Body of pancreas (tissue), 4 donors: ENCODE measurements at regions not wholly inside any gene's neighbourhood (a gene's known extent, or its start where the extent isn't known, plus 50 kb on each side); places are given as distances from the start of the nearest gene placed in this dataset.

Experiments
- ATAC-seq: fragments of 150-250 bp; one replicate; pipeline ENCODE4 v1.9.1; 2016
- DNase-seq, 4 donors: peaks; one replicate each; pipeline ENCODE4 v3.0.0-alpha.2; 2019
- H3K27ac ChIP-seq, 4 donors: fragments of 200-600 bp; sonication (generic); 1 replicate in 3 of 4; 2 replicates in 1 of 4; pipeline versions ENCODE4 v1.5.1 to v1.6.1; 2016 to 2019; ENCODE audit warnings: mild to moderate bottlenecking in 1 of 4, mixed read lengths in 1 of 4, moderate library complexity in 1 of 4
- H3K27me3 ChIP-seq, 2 donors: fragments of 200-600 bp; sonication (generic); one replicate each; pipeline ENCODE4 v1.6.0; 2016; ENCODE audit warnings: mild to moderate bottlenecking in 1 of 2
- H3K36me3 ChIP-seq, 2 donors: fragments of 200-600 bp; sonication (generic); replicated peaks in 1 of 2; 2 replicates each; pipeline ENCODE4 v1.5.1; 2016; ENCODE audit warnings: low read depth in 2 of 2; ENCODE audit not compliant: insufficient read depth in 1 of 2
- H3K4me1 ChIP-seq: fragments of 200-600 bp; sonication (generic); one replicate; pipeline ENCODE4 v1.6.0; 2016
- H3K4me3 ChIP-seq, 2 donors: fragments of 200-600 bp; sonication (generic); 1 replicate in 1 of 2; 2 replicates in 1 of 2; pipeline ENCODE4 v1.5.1; 2016 to 2019
- H3K9me3 ChIP-seq, 3 donors: fragments of 200-600 bp; sonication (generic); 1 replicate in 2 of 3; 2 replicates in 1 of 3; pipeline ENCODE4 v1.5.1; 2016
- POLR2A ChIP-seq, 3 donors: fragments of 450-650 bp; IDR thresholded peaks; one replicate each; pipeline ENCODE4 v1.6.1; 2016; ENCODE audit warnings: antibody characterized with exemption in 3 of 3, mild to moderate bottlenecking in 2 of 3
- WGBS, 2 donors: methylation state at CpG; one replicate each; pipeline ENCODE4 v1.1.5; 2017; 5-methylcytosine and 5-hydroxymethylcytosine counted together
- intact Hi-C: fragments of 100-400 bp; cut with DNase I; formaldehyde crosslinking; loops from one replicate; pipeline ENCODE4 v1.15.1; 2023
- TF ChIP-seq, protein P1 (sequence below), 7 experiments: fragments of 450-650 bp in 4 of 7; fragments of 200-600 bp in 3 of 7; sonication (generic) in 3 of 7; IDR thresholded peaks; one replicate each; pipeline ENCODE4 v1.5.1; 2016 to 2019; ENCODE audit warnings: antibody characterized with exemption in 7 of 7

DNA sequence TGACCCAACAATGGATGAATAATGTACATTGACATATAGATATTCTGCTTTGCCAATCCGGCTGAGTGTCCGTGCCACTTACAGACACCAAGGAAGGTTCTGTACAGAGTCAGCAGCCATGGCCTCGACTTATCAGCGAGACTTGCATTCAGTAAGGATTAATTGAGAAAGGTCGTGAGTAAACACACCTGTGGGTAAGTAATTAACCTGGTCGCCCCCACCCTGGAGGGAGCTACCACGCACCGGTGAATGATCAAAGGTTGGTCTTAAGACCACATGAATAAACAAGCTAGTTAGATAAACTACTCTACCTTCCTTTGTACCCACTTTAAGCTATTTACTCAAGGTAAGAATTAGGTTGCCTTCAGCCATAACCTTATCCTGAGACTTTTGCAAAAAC, 66.5 kb upstream of the MFGE8 start:
- 36 to 39% methylated on average over 8 of the region's 8 CpGs for WGBS, 2 donors
- no peak for DNase-seq
- no peak overlapping the region for H3K4me3 ChIP-seq
- no peaks in the 10 kb centered on the region for H3K9me3 ChIP-seq
- H3K27ac ChIP-seq = no peak overlapping the region
- H3K27me3 ChIP-seq = no peaks in the 10 kb centered on the region
- no peak for ATAC-seq
- H3K4me1 ChIP-seq = no peaks in the 10 kb centered on the region
- TF ChIP-seq, protein P1, sequence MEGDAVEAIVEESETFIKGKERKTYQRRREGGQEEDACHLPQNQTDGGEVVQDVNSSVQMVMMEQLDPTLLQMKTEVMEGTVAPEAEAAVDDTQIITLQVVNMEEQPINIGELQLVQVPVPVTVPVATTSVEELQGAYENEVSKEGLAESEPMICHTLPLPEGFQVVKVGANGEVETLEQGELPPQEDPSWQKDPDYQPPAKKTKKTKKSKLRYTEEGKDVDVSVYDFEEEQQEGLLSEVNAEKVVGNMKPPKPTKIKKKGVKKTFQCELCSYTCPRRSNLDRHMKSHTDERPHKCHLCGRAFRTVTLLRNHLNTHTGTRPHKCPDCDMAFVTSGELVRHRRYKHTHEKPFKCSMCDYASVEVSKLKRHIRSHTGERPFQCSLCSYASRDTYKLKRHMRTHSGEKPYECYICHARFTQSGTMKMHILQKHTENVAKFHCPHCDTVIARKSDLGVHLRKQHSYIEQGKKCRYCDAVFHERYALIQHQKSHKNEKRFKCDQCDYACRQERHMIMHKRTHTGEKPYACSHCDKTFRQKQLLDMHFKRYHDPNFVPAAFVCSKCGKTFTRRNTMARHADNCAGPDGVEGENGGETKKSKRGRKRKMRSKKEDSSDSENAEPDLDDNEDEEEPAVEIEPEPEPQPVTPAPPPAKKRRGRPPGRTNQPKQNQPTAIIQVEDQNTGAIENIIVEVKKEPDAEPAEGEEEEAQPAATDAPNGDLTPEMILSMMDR (IDR thresholded peaks at IDR 0.05) = no peak
- no peak for TF ChIP-seq POLR2A (IDR thresholded peaks at IDR 0.05)
- H3K36me3 ChIP-seq = no peaks in the 10 kb centered on the region
- intact Hi-C loops = no loop called here

DNA sequence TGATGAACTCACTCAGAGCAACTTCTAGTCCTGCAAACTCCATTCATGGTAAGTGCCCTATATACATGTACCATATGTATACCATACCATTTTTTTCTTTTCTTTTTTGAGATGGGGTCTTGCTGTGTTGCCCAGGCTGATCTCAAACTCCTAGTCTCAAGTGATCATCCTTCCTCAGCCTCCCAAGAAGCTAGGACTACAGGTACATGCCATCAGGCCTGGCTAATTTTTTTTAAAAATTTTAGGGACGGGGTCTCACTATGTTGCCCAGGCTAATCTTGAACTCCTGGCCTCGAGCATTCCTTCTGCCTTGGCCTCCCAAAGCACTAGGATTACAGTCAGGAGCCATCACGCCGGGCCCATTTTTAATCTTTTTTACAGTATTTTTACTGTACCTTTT, 67.3 kb upstream of the MFGE8 start:
- no peaks in the 10 kb centered on the region for H3K27me3 ChIP-seq
- TF ChIP-seq POLR2A (IDR thresholded peaks at IDR 0.05) = no peak
- TF ChIP-seq, protein P1 (IDR thresholded peaks at IDR 0.05) = no peak
- 93 to 94% methylated on average over 4 of the region's 4 CpGs for WGBS, 2 donors
- intact Hi-C loops = no loop called here
- H3K9me3 ChIP-seq = no peaks in the 10 kb centered on the region
- H3K4me3 ChIP-seq = no peak overlapping the region
- no peaks in the 10 kb centered on the region for H3K36me3 ChIP-seq
- H3K27ac ChIP-seq = no peak overlapping the region
- DNase-seq = no peak
- ATAC-seq = no peak
- H3K4me1 ChIP-seq = no peaks in the 10 kb centered on the region

DNA sequence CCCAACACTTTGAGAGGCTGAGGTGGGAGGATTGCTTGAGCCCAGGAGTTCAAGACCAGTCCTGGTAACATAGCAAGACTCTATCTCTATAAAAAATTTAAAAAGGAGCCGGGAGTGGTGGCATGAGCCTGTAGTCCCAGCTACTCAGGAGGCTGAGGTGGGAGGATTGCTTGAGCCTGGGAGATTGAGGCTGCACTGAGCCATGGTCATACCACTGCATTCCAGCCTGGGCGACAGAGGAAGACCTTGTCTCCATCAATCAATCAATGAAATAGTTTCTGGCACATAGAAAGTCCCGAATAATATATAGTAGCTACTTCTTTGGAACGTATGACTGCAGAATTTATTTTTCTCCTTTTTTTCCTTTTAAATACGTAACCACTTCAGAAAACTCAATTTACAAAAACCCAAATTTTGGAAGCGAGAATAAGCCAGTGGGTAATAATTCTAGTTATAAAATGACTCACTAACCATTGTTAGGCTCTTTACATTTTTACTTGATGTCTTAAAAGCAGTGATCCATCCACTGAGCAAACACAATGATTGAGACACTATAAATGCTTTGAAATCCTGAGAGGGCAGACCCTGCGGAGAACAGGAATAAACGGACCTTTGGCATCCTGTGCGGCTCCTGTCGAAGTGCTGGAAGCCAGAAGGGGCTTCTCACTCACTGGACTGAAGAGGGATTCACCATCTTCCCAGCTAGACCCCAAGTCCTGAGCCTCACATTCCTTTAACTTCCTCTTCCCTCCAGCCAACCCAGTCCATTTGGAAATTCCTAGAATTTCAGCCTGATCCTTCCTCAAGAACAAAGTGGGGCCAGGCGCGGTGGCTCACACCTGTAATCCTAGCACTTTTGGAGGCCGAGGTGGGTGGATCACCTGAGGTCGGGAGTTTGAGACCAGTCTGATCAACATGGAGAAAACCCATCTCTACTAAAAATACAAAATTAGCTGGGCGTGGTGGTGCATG, 68.4 kb upstream of the MFGE8 start:
- no peak overlapping the region for H3K4me3 ChIP-seq
- DNase-seq (no peak), ATAC-seq (no peak)
- no peaks in the 10 kb centered on the region for H3K27me3 ChIP-seq
- no peaks in the 10 kb centered on the region for H3K9me3 ChIP-seq
- H3K36me3 ChIP-seq = no peaks in the 10 kb centered on the region
- no peak overlapping the region for H3K27ac ChIP-seq
- no peak for TF ChIP-seq POLR2A (IDR thresholded peaks at IDR 0.05)
- TF ChIP-seq, protein P1 (IDR thresholded peaks at IDR 0.05) = no peak
- H3K4me1 ChIP-seq = no peaks in the 10 kb centered on the region
- intact Hi-C loops = no loop called here
- 68 to 70% methylated on average over 13 to 15 of the region's 15 CpGs for WGBS, 2 donors

DNA sequence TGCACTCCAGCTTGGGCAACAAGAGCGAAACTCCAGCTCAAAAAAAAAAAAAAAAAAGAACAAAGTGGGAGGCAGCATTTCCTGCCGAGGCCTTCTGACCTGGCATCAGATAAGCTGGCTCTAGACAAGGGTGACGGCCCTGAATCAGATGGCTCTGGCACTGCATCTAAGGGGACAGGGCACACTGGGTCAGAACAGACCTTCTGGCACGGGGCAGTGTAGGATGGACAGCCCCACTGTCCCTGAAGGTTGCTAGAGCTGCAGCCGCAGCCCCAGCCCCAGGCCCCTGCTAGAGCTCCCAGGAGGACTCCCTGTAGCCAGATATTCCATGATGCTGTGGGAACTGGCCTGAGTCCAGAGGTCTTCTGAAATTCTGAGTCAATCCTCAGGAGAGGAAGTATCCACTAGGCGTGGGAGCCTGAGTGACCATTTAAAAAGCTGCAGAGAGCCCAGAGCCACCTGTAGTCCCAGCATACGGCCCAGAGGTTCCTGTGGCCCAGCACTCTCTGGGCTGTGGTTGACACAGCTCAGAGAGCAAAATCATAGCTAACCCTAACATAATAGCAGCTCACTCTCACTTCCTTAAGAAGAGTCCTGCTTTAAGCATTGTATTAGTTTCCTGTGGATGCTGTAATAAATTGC, 69.2 kb upstream of the MFGE8 start:
- Histone ChIP-seq H3K4me1 (no peaks in the 10 kb centered on the region), H3K27ac (no peak overlapping the region), H3K36me3 (no peaks in the 10 kb centered on the region), H3K27me3 (no peaks in the 10 kb centered on the region), H3K9me3 (no peaks in the 10 kb centered on the region), H3K4me3 (no peak overlapping the region)
- ATAC-seq (peak; percentile 59), DNase-seq (peak; percentile 29 to 57 (median 46))
- no peak for TF ChIP-seq POLR2A (IDR thresholded peaks at IDR 0.05)
- TF ChIP-seq, protein P1 (IDR thresholded peaks at IDR 0.05) = no peak
- WGBS, 2 donors = 58 to 72% methylated on average over 6 to 7 of the region's 7 CpGs
- intact Hi-C loops = no loop called here
